Cerebellar cortex (tissue), 1 donor: ENCODE measurements at regions not wholly inside any gene's neighbourhood (a gene's known extent, or its start where the extent isn't known, plus 50 kb on each side); places are given as distances from the start of the nearest gene placed in this dataset.
"Not testable (repeated sequence)": the region's sequence is repeated elsewhere in the genome, so short reads cannot be mapped to it uniquely, and the experiment has no call there.

ENCODE experiments used
- DNase-seq: peaks from one replicate; pipeline ENCODE4 v3.0.0-alpha.2; 2015; ENCODE audit warnings: low spot score

DNA sequence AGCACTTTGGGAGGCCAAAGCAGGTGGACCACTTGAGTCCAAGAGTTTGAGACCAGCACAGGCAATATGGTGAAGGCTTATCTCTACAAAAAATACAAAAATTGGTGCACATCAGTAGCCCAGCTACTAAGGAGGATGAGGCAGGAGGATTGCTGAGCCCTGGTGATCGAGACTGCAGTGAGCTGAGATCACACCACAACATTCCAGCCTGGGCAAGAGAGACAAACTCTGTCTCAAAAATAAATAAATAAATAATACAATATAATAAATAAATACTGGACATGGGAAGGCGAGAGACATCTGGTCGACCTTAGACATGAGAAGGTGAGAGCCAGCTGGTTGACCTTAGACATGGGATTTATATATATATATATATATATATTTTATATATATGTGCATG, 119.8 kb upstream of the SLC38A4 start:
- no peak for DNase-seq

DNA sequence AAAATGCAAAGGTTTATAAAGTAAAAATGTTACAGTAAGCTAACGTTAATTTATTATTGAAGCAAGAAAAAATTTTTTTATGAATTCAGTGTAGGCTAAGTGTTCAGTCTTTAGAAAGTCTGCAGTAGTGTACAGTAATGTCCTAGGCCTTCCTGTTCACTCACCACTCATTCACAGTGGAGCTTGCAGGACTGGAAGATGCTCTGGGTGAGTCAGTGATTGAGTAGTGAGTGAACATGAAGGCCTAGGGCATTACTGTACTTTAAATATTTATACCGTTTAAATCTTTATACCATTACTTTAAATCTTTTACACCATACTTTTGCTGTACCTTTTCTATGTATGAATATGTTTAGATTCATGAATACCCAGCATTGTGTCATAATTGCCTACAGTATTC, 120.3 kb upstream of the SLC38A4 start:
- no peak for DNase-seq

DNA sequence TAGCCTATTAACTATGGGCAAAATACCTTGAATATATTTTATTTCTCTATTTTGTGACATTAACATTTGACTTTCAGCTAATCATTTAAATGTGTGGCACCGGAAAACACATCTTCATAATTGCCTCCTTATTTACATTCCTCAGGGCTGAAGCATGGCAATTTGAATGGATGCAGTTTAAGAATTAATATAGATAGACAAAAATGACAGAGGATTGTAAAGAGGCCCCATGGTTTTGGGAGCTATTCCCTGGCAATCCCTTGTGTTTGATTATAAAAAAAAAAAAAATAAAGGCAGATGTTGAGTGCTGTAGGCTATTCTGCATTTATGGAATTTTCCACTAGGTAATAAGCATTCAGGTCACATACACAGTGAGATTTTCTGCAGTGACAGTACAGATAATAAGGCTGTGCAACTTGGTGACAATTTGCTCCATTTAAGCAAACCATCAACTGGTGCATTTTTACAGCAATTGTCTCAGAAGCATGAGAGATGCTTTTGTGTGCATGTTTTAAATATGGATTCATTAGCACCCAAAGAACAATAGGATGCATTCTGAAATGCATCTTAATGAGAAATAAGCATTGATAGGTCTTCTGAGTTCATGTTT, 123.2 kb upstream of the SLC38A4 start:
- DNase-seq: no peak

DNA sequence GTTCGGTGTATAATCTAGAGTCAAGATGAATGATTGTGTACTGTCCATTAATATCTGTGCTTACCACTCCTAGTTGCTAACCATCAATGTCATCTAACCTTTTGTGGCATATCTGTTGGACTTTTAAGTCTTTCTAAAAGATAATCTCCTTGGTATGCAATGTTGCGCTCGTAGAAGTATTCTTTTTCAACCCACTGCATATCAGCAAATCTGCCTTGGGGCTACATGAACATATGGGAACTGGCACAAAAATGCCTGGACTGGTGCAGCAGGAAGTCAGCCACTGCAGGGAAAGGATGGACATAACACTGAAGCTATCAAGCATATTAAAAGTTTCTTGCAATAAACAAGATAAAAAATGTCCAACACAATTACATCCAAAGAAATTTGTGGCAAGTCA, 124.3 kb upstream of the SLC38A4 start:
- DNase-seq: no peak

DNA sequence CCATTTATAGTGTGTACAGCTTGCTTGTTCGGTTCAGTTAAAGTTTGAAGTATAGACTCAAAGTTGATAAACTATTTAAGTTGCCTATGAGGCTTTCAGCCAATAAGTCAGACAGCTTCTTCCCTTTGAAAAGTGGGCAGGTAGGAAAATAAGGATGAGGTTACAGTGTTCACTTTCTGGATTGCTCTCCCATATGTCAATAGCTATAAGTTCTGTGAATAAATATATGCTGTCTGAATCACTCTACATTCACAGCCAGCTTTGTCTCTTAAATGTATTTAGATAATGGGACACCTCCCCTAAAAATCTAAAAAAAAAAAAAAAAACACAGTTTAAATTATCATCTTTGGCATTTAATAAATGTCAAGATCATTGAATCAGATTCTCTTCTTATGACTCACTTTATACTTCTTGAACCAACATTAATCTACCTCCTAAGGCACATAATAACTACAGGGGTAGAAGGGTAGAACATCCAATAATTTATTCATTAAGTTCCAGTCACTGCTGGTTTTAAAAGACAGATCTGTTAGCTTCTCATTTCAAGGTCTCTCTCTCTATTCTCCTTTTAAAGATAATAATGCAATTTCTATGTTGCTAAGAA, 126.4 kb upstream of the PCED1B start:
- no peak for DNase-seq

DNA sequence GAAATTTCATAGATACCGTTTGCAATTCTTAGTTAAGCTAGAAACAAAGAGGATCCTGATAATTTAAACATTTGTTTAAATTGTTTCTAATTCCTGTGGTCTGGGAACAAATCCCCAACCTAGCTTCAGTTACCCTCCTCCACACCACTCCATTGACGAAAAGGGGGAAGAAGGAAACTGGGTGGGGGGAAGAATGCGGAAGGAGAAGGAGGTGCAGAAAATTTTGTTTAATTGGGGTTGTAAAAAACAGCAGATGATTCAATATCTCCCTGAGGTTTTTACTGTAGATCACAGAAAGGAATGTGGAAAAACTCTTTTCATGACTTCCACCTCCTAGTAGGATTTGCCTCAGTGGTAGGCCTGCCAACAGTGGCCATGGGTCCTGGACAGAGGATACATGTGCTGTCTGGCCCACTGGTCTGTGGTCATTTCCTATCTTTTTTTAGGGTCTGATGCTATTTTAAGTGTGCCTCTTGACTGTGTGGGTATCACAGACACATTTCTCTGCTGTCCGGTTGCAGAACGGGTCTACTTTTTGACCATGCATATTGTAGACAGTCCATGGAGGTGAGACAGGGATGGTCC, 122.9 kb upstream of the PCED1B start:
- no peak for DNase-seq

DNA sequence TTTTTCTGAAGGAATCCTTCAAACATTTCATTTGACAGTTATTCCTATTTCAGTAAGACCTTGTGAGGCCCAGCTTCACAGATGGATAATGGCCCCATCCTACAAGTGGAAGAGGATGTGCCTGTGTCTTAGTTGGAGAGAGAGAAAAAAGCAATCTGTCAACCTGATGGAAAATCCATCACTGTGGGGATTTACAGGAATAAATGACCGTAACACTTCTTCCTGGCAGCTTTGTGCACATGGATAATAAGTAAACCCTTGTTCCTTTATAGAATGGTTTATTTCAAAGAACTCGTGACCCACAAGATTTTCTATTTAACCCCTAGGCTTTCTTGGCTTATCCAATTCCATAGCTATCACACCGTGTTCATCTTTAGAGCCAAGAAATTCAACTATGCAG, 121.4 kb upstream of the PCED1B start:
- DNase-seq: no peak

DNA sequence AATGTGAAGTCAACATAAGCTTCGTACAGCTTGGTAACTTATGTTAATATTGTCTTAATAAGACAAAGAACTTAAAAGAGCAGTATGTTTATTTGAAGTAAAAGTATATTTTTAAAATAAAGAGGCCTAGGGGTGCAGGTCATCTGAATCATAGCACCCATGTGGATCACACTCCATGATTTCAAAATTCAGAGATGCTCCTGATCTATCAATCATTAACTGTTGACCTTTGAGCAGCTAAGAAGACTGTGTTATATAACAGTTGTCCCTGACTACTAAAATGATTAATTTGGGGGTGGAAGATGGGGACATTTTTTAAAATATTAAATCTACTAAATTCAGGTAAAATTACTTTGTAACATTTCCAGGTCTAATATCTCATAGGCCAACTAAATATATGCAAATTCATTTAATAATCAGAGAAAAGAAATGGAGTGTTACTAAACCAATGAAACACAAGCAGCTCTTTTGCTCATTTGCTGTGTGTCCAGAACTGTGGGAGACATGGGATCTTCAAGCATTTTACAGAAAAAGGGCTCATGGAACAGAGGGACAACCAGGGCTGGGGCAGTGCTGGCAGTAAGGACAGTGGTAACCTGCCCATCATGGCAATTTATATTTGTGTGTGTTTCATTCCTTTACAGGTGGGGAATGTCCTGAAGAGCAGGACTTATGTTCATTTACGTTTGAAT, 120.7 kb upstream of the PCED1B start:
- no peak for DNase-seq

DNA sequence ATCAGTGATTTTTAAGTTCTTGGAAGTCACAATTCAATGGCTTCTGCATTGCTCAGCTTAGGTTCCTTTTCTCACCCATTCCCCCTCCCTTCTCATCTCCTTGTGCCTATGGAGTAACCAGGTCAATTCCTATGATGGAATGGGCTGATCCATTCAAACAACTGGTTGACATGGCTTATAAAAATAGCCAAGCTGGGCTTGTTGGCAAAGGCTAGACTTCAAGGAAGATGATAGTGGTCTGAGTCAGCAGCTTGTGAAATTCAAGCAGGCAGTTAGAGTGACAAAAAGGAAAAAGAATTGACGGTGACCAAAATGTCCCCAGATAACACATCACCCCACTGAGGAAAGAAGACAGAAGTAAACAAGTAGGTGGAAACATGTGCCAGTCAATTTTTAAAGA, 119.9 kb upstream of the PCED1B start:
- no peak for DNase-seq

DNA sequence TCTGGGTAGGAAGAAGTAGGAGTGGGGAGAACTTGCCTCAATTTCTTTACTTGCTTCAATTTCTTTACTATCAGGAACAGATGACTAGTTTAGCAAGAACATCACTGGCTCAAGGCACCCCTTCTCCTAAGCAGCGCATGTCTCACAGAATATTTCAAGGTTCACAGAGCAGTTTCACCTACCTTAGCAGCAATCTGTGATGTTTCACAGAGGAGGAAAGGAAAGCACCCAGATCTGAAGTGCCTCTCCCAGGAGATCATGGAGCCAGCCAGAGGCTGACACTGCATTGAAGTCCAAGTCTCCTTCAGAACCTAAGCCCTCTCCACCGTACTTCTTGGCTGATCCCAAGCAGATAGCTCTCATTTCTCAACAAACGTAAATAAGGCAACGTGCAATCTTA, 118.7 kb upstream of the PCED1B start:
- DNase-seq: no peak

DNA sequence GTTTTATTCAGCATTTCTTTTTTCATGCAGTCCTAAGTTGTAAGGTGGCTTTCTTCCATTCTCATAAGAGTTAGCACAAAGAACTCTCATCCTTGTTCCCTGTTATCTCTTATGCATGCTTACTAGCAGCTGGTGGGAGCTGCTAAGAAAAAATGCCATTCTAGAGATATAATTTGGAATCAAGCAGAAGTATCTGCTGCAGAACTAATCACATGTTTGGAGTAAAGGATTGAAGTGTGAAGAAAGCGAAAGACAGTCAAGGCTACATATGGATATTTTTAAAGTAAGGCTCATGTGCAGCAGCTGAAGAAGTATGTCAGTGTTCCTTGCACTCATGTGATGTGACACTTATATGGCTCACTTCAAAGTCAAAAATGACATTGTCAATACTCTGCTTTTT, 116.2 kb upstream of the PCED1B start:
- no peak for DNase-seq

DNA sequence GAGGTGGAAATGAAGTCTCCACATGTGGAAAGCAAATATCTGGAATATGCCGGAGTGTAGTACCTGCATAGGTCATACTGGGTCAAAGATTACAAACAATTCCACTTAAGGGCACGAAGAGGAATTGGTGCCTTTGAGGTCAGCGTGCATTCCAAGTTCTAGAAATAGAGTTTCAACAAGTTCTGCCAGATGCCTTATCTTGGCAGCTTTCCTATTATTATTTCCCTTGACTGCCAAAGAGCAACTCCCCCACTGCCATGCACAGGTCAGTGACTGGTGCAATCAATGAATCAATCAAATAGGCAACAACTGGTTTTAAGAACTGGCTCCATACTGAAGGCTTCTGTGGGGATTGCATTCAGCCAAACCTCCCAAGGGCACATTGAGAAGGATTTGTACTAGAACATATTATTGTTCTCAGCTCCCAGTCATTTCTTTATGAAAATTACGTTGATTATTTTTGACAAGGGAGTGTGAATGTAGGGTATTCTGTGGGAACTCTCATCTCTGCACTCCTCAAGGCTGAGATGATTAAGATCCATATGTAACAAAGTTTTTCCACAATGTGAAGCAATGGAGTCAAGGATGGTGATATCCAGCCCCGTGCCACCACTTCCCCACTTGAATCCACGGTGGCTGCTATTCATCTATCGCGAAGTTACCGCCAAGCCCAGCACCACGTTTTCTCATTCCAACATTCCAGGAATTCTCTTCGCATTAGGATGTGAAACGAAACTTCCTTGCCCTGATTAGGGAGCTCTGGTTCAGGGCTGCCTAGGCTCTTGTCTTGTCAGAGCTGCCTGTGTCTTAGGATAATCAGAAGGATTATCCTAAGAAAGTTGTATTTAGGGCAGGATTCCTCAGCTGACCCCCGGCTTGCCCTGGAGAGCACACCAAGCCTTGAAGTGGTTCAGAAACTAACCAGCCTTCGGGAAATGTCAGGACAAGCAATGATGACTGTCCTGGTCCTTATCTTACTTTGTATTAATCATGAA, 115.1 kb upstream of the PCED1B start:
- DNase-seq: no peak

DNA sequence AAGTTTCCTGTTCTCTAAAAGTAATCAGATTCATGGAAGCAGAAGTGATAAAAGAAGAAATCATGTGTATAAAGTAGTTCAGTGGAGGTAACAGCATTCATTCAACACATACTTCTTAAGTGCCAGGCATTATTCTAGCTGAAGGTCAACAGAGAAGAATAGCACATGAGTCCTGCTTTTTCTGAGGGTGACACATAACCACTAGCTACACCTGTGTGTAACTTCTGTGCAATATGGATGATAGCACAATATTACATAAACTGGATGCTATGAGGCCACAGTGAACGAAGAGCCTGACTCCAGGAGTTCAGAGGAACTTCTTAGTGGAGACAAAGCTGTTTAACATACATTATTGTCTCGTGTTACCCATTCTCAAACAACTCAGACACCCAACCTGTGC, 114.3 kb upstream of the PCED1B start:
- DNase-seq: no peak

DNA sequence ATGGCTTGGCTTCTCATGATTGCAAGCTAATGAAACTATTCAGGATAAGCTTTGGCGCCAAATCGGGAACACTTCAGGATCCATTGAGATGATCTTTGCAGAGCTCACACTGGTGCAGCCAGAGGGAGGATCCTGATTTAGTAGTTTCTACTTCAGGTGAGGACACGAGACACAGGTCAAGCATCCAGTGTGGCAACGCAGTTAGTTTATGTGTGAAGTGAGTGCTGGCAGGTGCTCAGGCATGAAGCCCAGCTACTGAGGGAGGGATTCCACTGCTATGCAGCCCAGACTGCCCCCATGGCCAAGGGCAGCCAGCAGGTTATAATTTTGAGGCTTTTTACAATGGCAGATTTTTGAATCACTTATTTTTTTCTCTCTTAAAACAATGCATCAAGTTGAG, 113.5 kb upstream of the PCED1B start:
- no peak for DNase-seq

DNA sequence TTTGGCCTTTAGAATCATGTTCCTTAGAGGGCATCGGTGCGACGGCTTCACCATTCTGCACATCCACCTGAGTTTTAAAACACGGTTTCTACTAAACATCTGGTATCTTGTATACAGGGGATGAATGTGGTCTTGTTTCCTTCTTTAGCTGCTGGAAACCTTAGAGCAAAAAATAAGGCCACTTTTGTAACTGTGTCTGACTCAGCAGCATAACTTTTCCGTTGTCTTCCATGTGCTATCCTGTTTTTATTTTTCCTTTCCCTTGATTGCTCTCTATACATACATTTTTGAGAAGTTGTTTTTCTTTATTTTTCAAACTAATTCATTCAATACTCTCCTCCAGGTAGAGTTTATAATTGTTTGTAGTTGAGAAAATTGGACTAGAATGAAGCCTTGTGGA, 108.8 kb upstream of the PCED1B start:
- no peak for DNase-seq

DNA sequence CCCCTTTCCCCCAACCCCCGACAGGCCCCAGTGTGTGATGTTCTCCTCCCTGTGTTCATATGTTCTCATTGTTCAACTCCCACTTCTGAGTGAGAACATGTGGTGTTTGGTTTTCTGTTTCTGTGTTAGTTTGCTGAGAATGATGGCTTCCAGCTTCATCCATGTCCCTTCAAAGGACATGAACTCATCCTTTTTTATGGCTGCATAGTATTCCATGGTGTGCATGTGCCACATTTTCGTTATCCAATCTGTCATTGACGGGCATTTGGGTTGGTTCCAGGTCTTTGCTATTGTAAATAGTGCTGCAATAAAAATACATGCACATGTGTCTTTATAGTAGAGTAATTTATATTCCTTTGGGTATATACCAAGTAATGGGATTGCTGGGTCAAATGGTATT, 105.5 kb upstream of the PCED1B start:
- DNase-seq: not testable (repeated sequence)

DNA sequence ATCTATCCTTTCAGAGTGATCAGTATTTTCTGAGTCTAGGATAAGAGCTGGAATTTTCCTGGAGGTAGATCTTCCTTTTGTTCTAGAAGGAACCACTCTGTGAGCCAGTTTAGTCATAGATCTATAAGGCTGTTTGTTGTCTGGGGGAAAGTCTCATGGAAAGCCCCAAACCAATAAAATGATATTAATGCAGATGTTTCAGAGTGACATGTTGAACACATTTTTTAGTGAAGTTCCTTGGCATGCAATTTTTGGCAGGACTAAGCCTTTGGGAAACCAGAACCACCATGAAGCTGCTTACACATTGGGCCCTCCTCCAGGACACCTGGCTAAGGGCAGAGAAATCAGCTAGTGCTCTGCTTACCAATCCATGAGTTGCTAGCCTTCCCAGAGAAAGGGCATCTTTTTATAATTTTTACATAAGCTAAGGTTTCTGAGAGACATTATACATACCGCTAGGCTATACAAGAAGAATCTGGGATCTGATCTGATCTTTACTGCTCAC, 101.5 kb upstream of the PCED1B start:
- no peak for DNase-seq

DNA sequence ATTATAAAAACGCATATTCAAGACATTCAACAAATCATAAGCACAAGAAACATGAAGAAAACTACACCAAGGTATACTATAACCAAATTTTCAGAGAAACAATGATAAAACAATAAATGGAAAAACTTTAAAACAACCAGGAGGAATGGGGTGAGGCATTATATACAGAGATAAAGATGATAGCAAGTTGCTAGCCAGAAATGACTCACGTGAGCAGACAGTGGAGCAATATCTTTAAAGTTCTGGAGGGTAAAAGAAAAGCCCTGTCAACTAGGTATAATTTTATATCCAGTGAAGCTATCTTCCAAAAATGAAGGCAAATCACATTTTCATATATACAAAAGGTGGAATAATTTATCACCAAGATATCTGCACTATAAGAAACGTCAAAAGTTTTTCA, 97.8 kb upstream of the PCED1B start:
- DNase-seq: no peak

DNA sequence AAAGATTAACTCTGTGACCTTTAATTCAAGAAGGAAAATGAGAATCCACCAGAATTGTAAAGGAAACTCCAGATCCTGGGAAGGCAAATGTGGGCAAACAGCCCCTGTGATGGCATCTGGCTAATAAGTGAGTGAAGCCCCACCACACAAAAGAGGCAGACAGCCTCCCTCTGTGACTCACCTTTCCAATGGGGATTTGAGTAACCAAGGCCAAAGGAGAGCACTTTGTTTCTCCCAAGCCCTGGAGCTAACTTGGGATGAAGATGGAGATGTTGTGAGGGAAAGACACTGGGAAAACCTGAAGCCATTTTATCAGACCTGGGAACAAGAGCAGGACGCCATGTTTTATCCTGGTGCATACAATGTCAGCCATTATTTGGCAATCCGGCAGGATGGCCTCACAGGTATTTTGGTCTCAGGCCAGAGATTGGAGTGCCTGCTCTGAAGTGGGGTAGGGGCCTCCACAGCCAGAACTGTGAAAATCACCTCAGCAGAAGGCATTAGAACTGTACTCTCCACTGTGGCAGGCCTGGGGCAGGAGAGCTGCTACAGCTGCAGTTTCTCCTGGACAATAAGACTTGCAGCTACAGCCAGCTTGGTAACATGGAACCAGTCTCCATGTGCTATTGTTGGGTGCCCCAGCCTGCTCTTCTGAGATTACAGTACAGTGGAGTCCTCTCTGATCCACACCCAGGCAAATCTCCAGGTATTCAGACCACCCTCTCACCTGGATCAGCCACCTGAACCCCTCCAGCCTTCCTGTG, 96.6 kb upstream of the PCED1B start:
- no peak for DNase-seq

DNA sequence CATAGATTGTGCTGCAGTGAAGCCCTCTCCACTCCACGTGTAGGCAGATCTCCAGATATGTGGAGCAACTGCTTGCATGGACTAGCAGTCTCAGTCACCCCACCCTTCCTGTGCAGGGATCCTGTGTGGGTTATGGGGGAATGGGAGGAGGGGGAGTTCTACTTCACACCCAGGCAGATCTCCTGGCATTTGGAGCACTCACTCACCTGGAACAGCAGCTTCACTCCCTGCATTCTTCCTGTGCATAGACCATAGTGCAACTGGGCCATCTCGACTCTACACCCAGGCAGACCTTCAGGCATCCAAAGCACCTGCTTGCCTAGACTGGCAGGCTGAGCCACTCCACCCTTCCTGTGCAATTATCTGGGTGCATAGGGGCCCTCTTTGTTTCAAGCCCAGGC, 96.0 kb upstream of the PCED1B start:
- DNase-seq: no peak
